GM13976 (cell line): ENCODE measurements at regions not wholly inside any gene's neighbourhood (a gene's known extent, or its start where the extent isn't known, plus 50 kb on each side); places are given as distances from the start of the nearest gene placed in this dataset.

Experiments
- DNase-seq: peaks from one replicate; pipeline ENCODE4 v3.0.0; 2012; ENCODE audit warnings: low spot score
- in situ Hi-C: fragments of 300-500 bp; cut with MboI; formaldehyde crosslinking; loops from one replicate; pipeline ENCODE4 v1.12.0; 2022; ENCODE audit warnings: low sequenced_read_pairs, mixed read lengths, inconsistent platforms; ENCODE audit not compliant: unreplicated experiment
- TF ChIP-seq, protein P1 (sequence below): IDR thresholded peaks from 2 replicates; pipeline ENCODE4 v1.5.1; 2012; ENCODE audit warnings: borderline replicate concordance, mild to moderate bottlenecking; ENCODE audit not compliant: insufficient read depth; ENCODE audit errors: extremely low read depth, missing control alignments, control extremely low read depth

DNA sequence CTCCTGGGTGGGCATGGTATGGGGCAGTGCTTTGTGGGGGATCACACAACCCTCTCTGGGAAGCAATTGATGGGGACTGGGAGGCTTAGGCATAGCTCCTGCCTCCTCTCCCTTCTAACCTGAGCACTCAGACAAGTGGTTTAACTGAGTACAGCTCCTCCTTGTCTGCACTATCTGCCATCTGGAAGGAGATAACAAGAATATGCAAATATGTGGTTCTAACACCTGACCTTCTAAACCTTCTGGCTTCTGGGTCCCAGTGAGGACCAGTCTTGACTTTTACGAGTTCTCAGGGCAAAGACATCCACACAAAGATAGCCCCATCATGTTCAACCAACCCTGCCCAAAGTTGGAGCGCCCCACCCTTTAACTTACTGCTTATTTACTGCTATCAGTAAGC lies 381.0 kb upstream of the TSHZ3 start:
- in situ Hi-C loops, result no loop called here
- no peak for DNase-seq
- TF ChIP-seq, protein P1, sequence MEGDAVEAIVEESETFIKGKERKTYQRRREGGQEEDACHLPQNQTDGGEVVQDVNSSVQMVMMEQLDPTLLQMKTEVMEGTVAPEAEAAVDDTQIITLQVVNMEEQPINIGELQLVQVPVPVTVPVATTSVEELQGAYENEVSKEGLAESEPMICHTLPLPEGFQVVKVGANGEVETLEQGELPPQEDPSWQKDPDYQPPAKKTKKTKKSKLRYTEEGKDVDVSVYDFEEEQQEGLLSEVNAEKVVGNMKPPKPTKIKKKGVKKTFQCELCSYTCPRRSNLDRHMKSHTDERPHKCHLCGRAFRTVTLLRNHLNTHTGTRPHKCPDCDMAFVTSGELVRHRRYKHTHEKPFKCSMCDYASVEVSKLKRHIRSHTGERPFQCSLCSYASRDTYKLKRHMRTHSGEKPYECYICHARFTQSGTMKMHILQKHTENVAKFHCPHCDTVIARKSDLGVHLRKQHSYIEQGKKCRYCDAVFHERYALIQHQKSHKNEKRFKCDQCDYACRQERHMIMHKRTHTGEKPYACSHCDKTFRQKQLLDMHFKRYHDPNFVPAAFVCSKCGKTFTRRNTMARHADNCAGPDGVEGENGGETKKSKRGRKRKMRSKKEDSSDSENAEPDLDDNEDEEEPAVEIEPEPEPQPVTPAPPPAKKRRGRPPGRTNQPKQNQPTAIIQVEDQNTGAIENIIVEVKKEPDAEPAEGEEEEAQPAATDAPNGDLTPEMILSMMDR, result no peak

DNA sequence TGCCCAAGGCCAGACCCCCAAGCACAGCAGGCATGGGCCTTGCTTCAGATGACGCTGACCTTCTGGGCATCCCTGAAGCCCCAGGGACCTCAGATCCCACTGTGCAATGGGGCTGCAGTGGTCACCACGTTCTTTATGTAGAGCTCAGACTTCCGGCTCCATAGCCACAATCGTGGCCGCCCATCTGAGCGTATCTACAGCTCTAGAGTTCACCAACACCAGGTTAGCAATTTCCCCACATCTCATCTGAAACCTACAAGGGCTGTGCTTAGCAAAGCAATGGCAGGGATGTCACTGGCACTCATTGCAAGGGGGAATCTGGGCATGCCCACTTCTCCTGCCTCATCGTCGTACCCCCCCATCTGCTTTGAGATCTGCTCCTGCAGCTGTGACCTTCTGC lies 384.4 kb upstream of the TSHZ3 start:
- TF ChIP-seq, protein P1, result no peak
- in situ Hi-C loops, result no loop called here
- no peak for DNase-seq

DNA sequence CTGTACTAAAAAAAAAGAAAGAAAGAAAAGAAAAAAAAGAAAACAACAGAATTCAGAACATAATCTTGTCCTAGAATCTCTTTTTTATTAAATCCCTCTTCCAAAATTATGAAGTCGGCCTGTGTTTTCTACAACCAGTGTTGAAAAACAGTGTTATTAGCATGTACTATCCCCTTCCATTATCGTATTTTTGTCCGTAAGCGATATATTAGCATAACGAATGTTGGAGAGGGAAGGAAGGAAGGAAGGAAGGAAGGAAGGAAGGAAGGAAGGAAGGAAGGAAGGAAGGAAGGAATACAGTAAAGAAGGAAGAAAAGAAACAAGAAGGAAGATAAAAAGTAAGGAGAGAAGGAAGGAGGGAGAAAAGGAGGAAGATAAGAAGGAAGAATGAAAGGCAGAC lies 393.0 kb upstream of the TSHZ3 start:
- DNase-seq, result no peak
- TF ChIP-seq, protein P1, result no peak
- in situ Hi-C loops, result no loop called here

DNA sequence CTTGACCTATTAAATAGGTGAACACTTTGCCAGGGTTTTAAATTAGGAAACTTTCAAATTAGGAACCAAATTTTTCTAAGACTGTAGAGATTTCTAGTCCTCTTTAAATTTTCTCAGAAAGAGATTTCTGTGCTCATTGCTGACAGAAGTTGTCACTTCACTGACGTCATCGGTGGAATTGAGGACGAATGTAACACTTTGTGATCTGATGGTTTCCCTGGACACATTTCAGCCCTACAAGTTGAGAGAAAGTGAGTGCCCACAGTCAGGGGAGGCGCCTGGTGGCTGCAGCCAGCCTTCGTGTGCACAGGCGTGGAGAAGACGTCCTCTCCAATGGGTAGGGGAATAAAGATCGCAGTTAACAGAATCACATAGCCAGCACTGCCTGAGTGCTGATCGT lies 396.5 kb upstream of the TSHZ3 start:
- TF ChIP-seq, protein P1, result no peak
- DNase-seq, result no peak
- in situ Hi-C loops, result no loop called here

DNA sequence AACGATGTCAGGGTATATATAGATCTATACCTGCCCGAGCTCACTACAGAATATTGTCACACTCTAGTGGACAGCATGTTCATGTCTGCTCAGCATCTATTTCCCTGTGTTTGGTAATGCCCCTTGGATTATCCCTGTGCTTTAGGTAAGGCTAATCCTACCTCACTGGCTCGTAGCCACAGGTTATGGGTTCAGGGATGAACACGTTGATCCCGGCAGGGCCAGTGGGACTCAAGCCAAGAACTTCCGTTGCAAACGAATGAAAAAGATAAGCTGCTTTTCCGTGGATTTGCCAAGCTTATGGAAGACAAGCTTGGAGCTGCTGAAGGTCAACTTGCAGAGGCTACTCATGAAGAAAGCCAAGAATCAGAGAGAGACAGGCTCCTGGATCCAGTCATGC lies 400.0 kb upstream of the TSHZ3 start:
- in situ Hi-C loops, result no loop called here
- TF ChIP-seq, protein P1, result no peak
- no peak for DNase-seq

DNA sequence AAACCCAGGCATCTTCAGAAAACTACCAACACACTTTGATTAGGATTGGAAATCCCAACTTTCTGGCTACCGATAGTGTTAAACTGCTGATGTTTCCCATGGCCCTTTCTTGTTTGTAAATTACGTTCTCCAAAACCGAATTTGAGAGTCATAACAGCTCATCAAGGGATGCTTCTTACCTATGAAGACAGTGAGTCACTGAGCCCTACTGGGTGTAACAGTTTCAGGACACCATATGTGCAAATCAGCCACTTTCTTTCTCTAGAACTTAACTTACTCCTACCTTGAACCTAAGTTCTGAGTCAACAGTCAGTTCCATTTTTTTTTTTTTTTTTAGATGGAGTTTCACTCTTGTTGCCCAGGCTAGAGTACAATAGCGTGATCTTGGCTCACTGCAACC lies 410.1 kb upstream of the TSHZ3 start:
- in situ Hi-C loops, result no loop called here
- DNase-seq, result no peak
- TF ChIP-seq, protein P1, result no peak

DNA sequence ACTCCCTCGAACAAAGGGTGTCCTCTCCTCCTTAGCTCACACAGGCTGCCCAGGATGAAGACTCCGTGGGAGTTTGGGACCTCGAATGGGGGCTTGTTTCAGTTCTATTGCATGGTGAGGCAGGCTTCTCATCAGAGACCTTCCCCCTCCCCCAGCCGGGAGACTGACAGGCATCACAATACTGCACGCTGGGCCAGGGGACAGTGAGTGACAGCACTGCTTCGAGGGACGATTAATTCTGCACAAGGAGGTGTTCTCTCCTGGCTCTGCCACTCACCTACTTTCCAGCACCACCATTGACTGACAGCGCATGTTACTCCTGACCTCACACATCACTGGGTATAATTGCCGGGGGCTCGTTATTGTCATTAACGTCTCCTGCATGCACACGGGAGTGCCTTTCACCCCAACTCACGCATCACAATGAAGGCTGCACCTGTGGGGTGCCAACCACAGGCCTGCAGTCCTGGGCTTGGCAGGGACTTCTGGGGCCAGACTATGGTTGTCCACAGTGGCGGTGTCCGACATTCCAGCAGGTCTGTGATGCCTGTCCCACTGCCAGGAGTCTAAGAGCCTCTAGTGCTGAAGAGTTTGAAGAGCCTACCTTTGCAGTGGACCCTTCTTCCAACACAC lies 412.2 kb upstream of the TSHZ3 start:
- TF ChIP-seq, protein P1, result no peak
- no peak for DNase-seq
- in situ Hi-C loops, result no loop called here
